Ascending aorta (tissue), 2 donors: ENCODE measurements at regions not wholly inside any gene's neighbourhood (a gene's known extent, or its start where the extent isn't known, plus 50 kb on each side); places are given as distances from the start of the nearest gene placed in this dataset.

Source experiments
- DNase-seq, 2 donors: peaks; one replicate each; pipeline ENCODE4 v3.0.0-alpha.2; 2019; ENCODE audit warnings: low spot score in 2 of 2
- H3K27ac ChIP-seq, 2 donors: fragments of 200-600 bp; sonication (generic); one replicate each; pipeline ENCODE4 v1.5.1; 2016 to 2017; ENCODE audit warnings: mild to moderate bottlenecking in 1 of 2
- H3K27me3 ChIP-seq: fragments of 200-600 bp; sonication (generic); one replicate; pipeline ENCODE4 v1.5.1; 2017
- H3K36me3 ChIP-seq, 2 donors: fragments of 200-600 bp; sonication (generic); one replicate each; pipeline ENCODE4 v1.5.1; 2016
- H3K4me1 ChIP-seq, 2 donors: fragments of 200-600 bp; sonication (generic); one replicate each; pipeline ENCODE4 v1.5.1; 2016 to 2017; ENCODE audit warnings: mild to moderate bottlenecking in 1 of 2
- H3K4me3 ChIP-seq, 2 donors: fragments of 200-600 bp; sonication (generic); one replicate each; pipeline ENCODE4 v1.5.1; 2016 to 2017; ENCODE audit warnings: mild to moderate bottlenecking in 1 of 2
- H3K9me3 ChIP-seq, 2 donors: fragments of 200-600 bp; sonication (generic); one replicate each; pipeline ENCODE4 v1.5.1; 2016
- intact Hi-C: fragments of 100-400 bp; cut with DNase I; formaldehyde crosslinking; loops from one replicate; pipeline ENCODE4 v1.15.1; 2023
- TF ChIP-seq, protein P1 (sequence below), 3 experiments: fragments of 200-600 bp in 2 of 3; fragments of 450-650 bp in 1 of 3; sonication (generic) in 2 of 3; IDR thresholded peaks; one replicate each; pipeline ENCODE4 v1.5.1; 2016 to 2019; ENCODE audit warnings: antibody characterized with exemption in 3 of 3, mild to moderate bottlenecking in 1 of 3, moderate library complexity in 1 of 3

DNA sequence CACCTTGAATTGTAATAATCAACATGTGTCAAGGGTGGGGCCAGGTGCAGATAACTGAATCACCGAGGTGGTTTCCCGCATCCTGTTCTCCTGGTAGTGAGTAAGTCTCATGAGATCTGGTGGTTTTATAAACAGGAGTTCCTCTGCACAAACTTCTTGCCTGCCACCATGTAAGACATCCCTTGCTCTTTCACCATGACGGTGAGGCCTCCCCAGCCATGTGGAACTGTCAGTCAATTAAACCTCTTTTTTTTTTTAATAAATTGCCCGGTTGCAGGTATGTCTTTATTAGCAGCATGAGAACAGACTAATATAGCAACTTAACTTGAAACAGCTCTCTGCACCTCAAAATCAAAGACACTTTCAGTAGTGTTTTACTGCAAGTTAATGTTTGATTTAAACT, 121.6 kb downstream of the OGFRL1 start:
- peaks cover 1 to 10% of the 10 kb centered on the region in 2 donors for H3K36me3 ChIP-seq
- no peak overlapping the region for H3K4me3 ChIP-seq
- peaks cover 0 to 18% of the 10 kb centered on the region in 2 donors for H3K4me1 ChIP-seq
- TF ChIP-seq, protein P1, sequence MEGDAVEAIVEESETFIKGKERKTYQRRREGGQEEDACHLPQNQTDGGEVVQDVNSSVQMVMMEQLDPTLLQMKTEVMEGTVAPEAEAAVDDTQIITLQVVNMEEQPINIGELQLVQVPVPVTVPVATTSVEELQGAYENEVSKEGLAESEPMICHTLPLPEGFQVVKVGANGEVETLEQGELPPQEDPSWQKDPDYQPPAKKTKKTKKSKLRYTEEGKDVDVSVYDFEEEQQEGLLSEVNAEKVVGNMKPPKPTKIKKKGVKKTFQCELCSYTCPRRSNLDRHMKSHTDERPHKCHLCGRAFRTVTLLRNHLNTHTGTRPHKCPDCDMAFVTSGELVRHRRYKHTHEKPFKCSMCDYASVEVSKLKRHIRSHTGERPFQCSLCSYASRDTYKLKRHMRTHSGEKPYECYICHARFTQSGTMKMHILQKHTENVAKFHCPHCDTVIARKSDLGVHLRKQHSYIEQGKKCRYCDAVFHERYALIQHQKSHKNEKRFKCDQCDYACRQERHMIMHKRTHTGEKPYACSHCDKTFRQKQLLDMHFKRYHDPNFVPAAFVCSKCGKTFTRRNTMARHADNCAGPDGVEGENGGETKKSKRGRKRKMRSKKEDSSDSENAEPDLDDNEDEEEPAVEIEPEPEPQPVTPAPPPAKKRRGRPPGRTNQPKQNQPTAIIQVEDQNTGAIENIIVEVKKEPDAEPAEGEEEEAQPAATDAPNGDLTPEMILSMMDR (IDR thresholded peaks at IDR 0.05): no peak
- DNase-seq: no peak
- no peaks in the 10 kb centered on the region for H3K27me3 ChIP-seq
- intact Hi-C loops: no loop called here
- H3K27ac ChIP-seq: no peak overlapping the region
- no peaks in the 10 kb centered on the region for H3K9me3 ChIP-seq

DNA sequence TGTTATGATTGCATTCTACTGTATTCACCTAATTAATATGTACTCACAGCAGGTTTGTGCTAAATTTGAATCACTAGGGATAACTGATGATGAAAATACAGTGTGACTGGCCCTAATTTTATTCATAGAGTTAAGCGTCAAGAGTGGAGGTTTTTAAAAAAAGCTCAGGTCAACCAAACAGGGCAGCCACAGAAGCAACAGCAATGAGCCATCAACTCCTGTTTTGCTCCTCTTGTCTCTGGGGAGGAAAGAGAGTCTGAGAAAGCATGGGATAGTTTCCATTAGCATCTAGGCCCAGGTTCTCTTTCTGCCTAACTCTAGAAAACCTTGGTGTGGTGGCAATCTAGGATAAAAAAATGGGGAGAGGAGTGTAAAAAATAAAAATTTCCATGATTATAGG, 122.1 kb downstream of the OGFRL1 start:
- peaks cover 3 to 16% of the 10 kb centered on the region in 2 donors for H3K36me3 ChIP-seq
- no peaks in the 10 kb centered on the region for H3K9me3 ChIP-seq
- TF ChIP-seq, protein P1 (IDR thresholded peaks at IDR 0.05): no peak
- H3K27ac ChIP-seq: peak overlapping the region; percentile 37 to 42
- H3K27me3 ChIP-seq: no peaks in the 10 kb centered on the region
- H3K4me1 ChIP-seq: peaks cover 0 to 19% of the 10 kb centered on the region in 2 donors
- intact Hi-C loops: no loop called here
- peak overlapping the region in 1 of 2 donors; percentile 28 for H3K4me3 ChIP-seq
- no peak for DNase-seq

DNA sequence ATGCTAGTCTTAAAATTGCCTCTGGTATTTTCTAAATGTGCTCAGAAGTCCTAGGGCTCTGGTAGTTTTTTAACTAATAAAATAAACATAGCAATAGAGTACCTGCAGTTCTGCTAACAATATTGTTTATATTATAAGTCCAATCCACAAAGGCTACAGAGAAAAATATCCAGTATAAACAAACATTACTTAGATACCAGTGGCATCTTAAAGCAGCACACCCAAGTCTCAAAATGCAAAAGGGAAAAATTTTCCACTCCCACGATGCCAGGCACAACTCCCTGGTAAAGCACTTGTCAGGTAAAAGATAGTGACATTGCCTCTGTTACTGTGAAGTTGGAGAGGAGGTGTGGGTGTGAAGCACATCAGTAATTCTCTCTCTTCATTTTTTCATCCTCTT, 123.3 kb downstream of the OGFRL1 start:
- DNase-seq: no peak
- peak overlapping the region in 1 of 2 donors; percentile 28 for H3K4me3 ChIP-seq
- peaks cover 0 to 19% of the 10 kb centered on the region in 2 donors for H3K4me1 ChIP-seq
- TF ChIP-seq, protein P1 (IDR thresholded peaks at IDR 0.05): no peak
- H3K27ac ChIP-seq: peak overlapping the region; percentile 37 to 42
- intact Hi-C loops: no loop called here
- no peaks in the 10 kb centered on the region for H3K9me3 ChIP-seq
- H3K27me3 ChIP-seq: no peaks in the 10 kb centered on the region
- H3K36me3 ChIP-seq: peaks cover 8 to 28% of the 10 kb centered on the region in 2 donors

DNA sequence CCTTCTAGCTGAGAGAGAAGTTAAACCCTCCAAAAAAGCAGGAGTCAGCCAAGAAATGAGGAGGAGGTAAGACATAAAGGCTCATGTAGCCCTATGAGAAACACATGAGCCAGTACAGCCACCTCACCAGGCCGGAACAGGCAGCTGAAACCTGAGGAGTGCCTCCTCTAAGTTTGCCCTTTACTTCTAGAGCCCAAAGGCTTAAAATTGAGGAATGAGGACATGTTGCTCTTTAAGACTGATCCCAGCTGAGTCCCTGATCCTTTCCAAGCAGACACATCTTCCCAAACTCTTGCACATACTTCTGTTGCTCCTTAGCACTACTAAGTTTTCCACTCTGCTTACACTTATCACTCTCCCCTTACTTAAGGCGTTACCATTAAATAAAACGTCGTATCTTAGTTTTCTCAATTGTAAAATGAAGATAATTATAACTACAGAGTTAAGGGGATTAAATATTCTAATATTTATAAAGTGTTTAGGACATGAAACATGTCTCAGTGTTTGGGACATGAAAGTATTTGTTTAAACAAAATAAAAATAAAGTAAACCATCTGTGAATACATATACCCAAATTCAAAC, 124.0 kb downstream of the OGFRL1 start:
- Histone ChIP-seq H3K4me3 (no peak overlapping the region), H3K27me3 (no peaks in the 10 kb centered on the region), H3K36me3 (peaks cover 8 to 30% of the 10 kb centered on the region in 2 donors), H3K9me3 (no peaks in the 10 kb centered on the region), H3K4me1 (peaks cover 0 to 19% of the 10 kb centered on the region in 2 donors), H3K27ac (peak overlapping the region; percentile 37 to 42)
- DNase-seq: no peak
- TF ChIP-seq, protein P1 (IDR thresholded peaks at IDR 0.05): no peak
- intact Hi-C loops: no loop called here

DNA sequence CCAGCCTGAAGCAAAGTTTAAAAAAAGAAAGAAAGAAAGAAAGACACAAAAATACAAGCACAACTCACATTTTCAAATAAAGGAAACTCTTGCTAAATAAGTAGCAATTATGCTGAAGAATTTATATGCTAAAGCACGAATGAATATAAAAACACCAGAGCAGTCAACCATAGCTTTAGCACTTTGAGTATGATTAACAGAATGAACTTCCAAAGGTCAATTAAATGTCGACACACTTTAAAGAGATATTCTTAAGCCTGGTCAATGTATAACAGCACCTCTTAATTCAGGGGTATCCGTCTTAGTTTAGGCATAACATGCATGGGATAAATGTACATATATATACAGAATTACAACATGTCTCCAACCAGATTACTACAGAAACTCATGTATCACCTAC, 125.9 kb downstream of the OGFRL1 start:
- Histone ChIP-seq H3K9me3 (no peaks in the 10 kb centered on the region), H3K27me3 (no peaks in the 10 kb centered on the region), H3K4me3 (no peak overlapping the region), H3K4me1 (peaks cover 0 to 16% of the 10 kb centered on the region in 2 donors), H3K27ac (no peak overlapping the region), H3K36me3 (peaks cover 8 to 30% of the 10 kb centered on the region in 2 donors)
- no peak for DNase-seq
- intact Hi-C loops: no loop called here
- TF ChIP-seq, protein P1 (IDR thresholded peaks at IDR 0.05): no peak
